Fibroblast of mammary gland (primary cell): ENCODE measurements at regions not wholly inside any gene's neighbourhood (a gene's known extent, or its start where the extent isn't known, plus 50 kb on each side); places are given as distances from the start of the nearest gene placed in this dataset.
"Not testable (repeated sequence)": the region's sequence is repeated elsewhere in the genome, so short reads cannot be mapped to it uniquely, and the experiment has no call there.

Experiments
- DNase-seq: peaks from one replicate; pipeline ENCODE4 v3.0.0-alpha.2; 2010; ENCODE audit warnings: low read depth
- H3K4me3 ChIP-seq: 2 replicates; pipeline ENCODE4 v1.5.1; 2011; ENCODE audit warnings: low read depth, mild to moderate bottlenecking, low read length, moderate library complexity; ENCODE audit not compliant: control insufficient read depth
- CTCF ChIP-seq: conservative IDR thresholded peaks from 2 replicates; pipeline ENCODE4 v1.5.1; 2011; ENCODE audit warnings: low read depth, low read length, inconsistent platforms; ENCODE audit not compliant: control insufficient read depth, insufficient read depth

- TF ChIP-seq CTCF = no peak
- no peak for DNase-seq
- H3K4me3 ChIP-seq = no peak overlapping the region
Measured at GRCh38 chr9:81308404-81308803, 380.9 kb downstream of the TLE1 start.

GRCh38 chr9:81307791-81308190 is 381.6 kb downstream of the TLE1 start:
- DNase-seq, H3K4me3 ChIP-seq: not testable (repeated sequence)

GRCh38 chr9:81305561-81306182 is 383.7 kb downstream of the TLE1 start:
- no peak for DNase-seq
- TF ChIP-seq CTCF = no peak
- H3K4me3 ChIP-seq = no peak overlapping the region

- DNase-seq = no peak
- no peak overlapping the region for H3K4me3 ChIP-seq
- TF ChIP-seq CTCF = no peak
Measured at GRCh38 chr9:81303658-81304057, 385.7 kb downstream of the TLE1 start.

GRCh38 chr9:81293651-81294050 is 395.7 kb downstream of the TLE1 start:
- no peak for TF ChIP-seq CTCF
- no peak for DNase-seq
- no peak overlapping the region for H3K4me3 ChIP-seq

GRCh38 chr9:81292056-81292805 is 397.1 kb downstream of the TLE1 start:
- H3K4me3 ChIP-seq = no peak overlapping the region
- TF ChIP-seq CTCF = no peak
- DNase-seq = no peak

GRCh38 chr9:81289622-81290021 is 399.7 kb downstream of the TLE1 start:
- TF ChIP-seq CTCF = no peak
- no peak for DNase-seq
- no peak overlapping the region for H3K4me3 ChIP-seq
